SK-N-SH (cell line): ENCODE measurements at regions not wholly inside any gene's neighbourhood (a gene's known extent, or its start where the extent isn't known, plus 50 kb on each side); places are given as distances from the start of the nearest gene placed in this dataset.
A peak's percentile ranks its signal among the peaks of the same experiment; 100 is the strongest.
"Not testable (repeated sequence)": the region's sequence is repeated elsewhere in the genome, so short reads cannot be mapped to it uniquely, and the experiment has no call there.

Source experiments
- CTCF ChIA-PET: fragments of 300-600, 350-600 bp; formaldehyde crosslinking; extraction: SDS; loops from one replicate; lab custom pipeline; 2021; lab: Yijun Ruan, JAX
- POLR2A ChIA-PET: fragments of 350-600 bp; sonication (Branson Sonifier 250); formaldehyde crosslinking; extraction: SDS; loops from one replicate; lab custom pipeline; 2020; ENCODE audit warnings: antibody characterized with exemption, inconsistent platforms; lab: Yijun Ruan, JAX
- DNase-seq: peaks from one replicate; pipeline ENCODE4 v3.0.0; 2012
- H2AFZ ChIP-seq: fragments of 200-600 bp; sonication (generic); 2 replicates; pipeline ENCODE4 v1.8.1; 2016; ENCODE audit warnings: antibody characterized with exemption, mild to moderate bottlenecking, low read depth
- H3F3A ChIP-seq: fragments of 200-600 bp; sonication (generic); replicated peaks from 2 replicates; pipeline ENCODE3; 2016; ENCODE audit warnings: antibody characterized with exemption, mild to moderate bottlenecking; ENCODE audit not compliant: insufficient read depth
- H3K27ac ChIP-seq, 2 experiments: fragments of 200-500 bp in 1 of 2; fragments of 200-600 bp in 1 of 2; sonication (Bioruptor generic) in 1 of 2; sonication (generic), shearing (Covaris generic) in 1 of 2; 2 replicates each; pipeline versions ENCODE4 v1.5.1 to v1.6.1; 2014 to 2016; ENCODE audit warnings: low read depth in 2 of 2, inconsistent platforms in 1 of 2, low read length in 1 of 2, mild to moderate bottlenecking in 1 of 2, mixed read lengths in 1 of 2
- H3K27me3 ChIP-seq: fragments of 200-600 bp; sonication (generic), shearing (Covaris generic); 2 replicates; pipeline ENCODE4 v1.6.1; 2016; ENCODE audit warnings: mixed run types; ENCODE audit not compliant: insufficient read depth
- H3K36me3 ChIP-seq, 2 experiments: fragments of 200-500 bp in 1 of 2; fragments of 200-600 bp in 1 of 2; sonication (Bioruptor generic) in 1 of 2; sonication (generic) in 1 of 2; replicated peaks in 1 of 2; 2 replicates each; pipeline versions ENCODE3 to v1.5.1; 2014 to 2016; ENCODE audit warnings: low read length in 1 of 2, mild to moderate bottlenecking in 1 of 2; ENCODE audit not compliant: insufficient read depth in 2 of 2, control insufficient read depth in 1 of 2
- H3K4me1 ChIP-seq, 2 experiments: fragments of 200-500 bp in 1 of 2; fragments of 200-600 bp in 1 of 2; sonication (Bioruptor generic) in 1 of 2; sonication (generic), shearing (Covaris generic) in 1 of 2; 2 replicates each; pipeline versions ENCODE4 v1.5.1 to v1.6.1; 2014 to 2016; ENCODE audit warnings: low read depth in 1 of 2, low read length in 1 of 2, mixed run types in 1 of 2; ENCODE audit not compliant: insufficient read depth in 2 of 2, control insufficient read depth in 1 of 2
- H3K4me2 ChIP-seq: fragments of 200-600 bp; sonication (generic), shearing (Covaris generic); 2 replicates; pipeline ENCODE4 v1.6.1; 2017; ENCODE audit warnings: mixed run types
- H3K4me3 ChIP-seq, 2 experiments: fragments of 200-500 bp in 1 of 2; fragments of 200-600 bp in 1 of 2; sonication (Bioruptor generic) in 1 of 2; sonication (generic), shearing (Covaris generic) in 1 of 2; 2 replicates each; pipeline versions ENCODE4 v1.5.1 to v1.8.1; 2014 to 2016; ENCODE audit warnings: low read depth in 2 of 2, inconsistent platforms in 1 of 2, low read length in 1 of 2, mild to moderate bottlenecking in 1 of 2, mixed read lengths in 1 of 2, moderate library complexity in 1 of 2
- H3K79me2 ChIP-seq: fragments of 200-600 bp; sonication (generic); 2 replicates; pipeline ENCODE4 v1.8.1; 2017; ENCODE audit warnings: mild to moderate bottlenecking; ENCODE audit not compliant: insufficient read depth
- H3K9ac ChIP-seq: fragments of 200-600 bp; sonication (generic); 2 replicates; pipeline ENCODE4 v1.6.1; 2017; ENCODE audit warnings: mixed run types
- H3K9me2 ChIP-seq: fragments of 200-600 bp; sonication (generic); 2 replicates; pipeline ENCODE4 v1.6.1; 2017; ENCODE audit warnings: mixed run types
- H3K9me3 ChIP-seq: fragments of 200-600 bp; sonication (generic); 2 replicates; pipeline ENCODE4 v1.6.1; 2017; ENCODE audit warnings: mixed run types, mild to moderate bottlenecking, moderate library complexity
- H4K20me1 ChIP-seq: fragments of 200-600 bp; sonication (generic); 2 replicates; pipeline ENCODE4 v1.6.1; 2017; ENCODE audit warnings: mild to moderate bottlenecking, mixed run types; ENCODE audit not compliant: insufficient read depth
- CHD2 ChIP-seq: fragments of 150-350 bp; IDR thresholded peaks from 2 replicates; pipeline ENCODE4 v1.6.1; 2018; ENCODE audit warnings: low read length; ENCODE audit not compliant: partially characterized antibody
- FOSL2 ChIP-seq: IDR thresholded peaks from 2 replicates; pipeline ENCODE4 v1.4.0; 2012; ENCODE audit warnings: low read depth, mild to moderate bottlenecking, moderate library complexity, borderline replicate concordance
- FOXJ3 ChIP-seq: sonication (generic); formaldehyde crosslinking; IDR thresholded peaks from 2 replicates; pipeline ENCODE4 v1.5.1; 2020; ENCODE audit warnings: mild to moderate bottlenecking, missing genetic modification reagents
- FOXM1 ChIP-seq: IDR thresholded peaks from 2 replicates; pipeline ENCODE4 v1.4.0; 2012; ENCODE audit warnings: low read depth, mild to moderate bottlenecking
- JUND ChIP-seq: IDR thresholded peaks from 2 replicates; pipeline ENCODE4 v1.4.0; 2012
- MEF2A ChIP-seq: IDR thresholded peaks from 2 replicates; pipeline ENCODE4 v1.4.0; 2012; ENCODE audit warnings: low read depth, borderline replicate concordance
- NFIC ChIP-seq: IDR thresholded peaks from 2 replicates; pipeline ENCODE4 v1.4.0; 2012; ENCODE audit warnings: borderline replicate concordance
- RAD21 ChIP-seq: IDR thresholded peaks from 2 replicates; pipeline ENCODE4 v1.6.1; 2012; ENCODE audit warnings: mild to moderate bottlenecking, low read length
- USF2 ChIP-seq: fragments of 150-350 bp; IDR thresholded peaks from 2 replicates; pipeline ENCODE4 v1.6.1; 2017; ENCODE audit warnings: antibody characterized with exemption, low read length, low read depth, borderline replicate concordance
- WGBS: methylation state at CpG from one replicate; pipeline ENCODE4 v1.1.6; 2017; ENCODE audit warnings: low lambda C conversion rate; 5-methylcytosine and 5-hydroxymethylcytosine counted together
- TF ChIP-seq, protein P1 (sequence below): IDR thresholded peaks from 2 replicates; pipeline ENCODE4 v1.4.0; 2012; ENCODE audit warnings: low read depth, borderline replicate concordance

- H3K9me2 ChIP-seq = no peaks in the 10 kb centered on the region
- no peaks in the 10 kb centered on the region for H4K20me1 ChIP-seq
- 91% methylated on average over 3 of the region's 3 CpGs for WGBS
- no peaks in the 10 kb centered on the region for H3K27me3 ChIP-seq
- no peak overlapping the region for H3K27ac ChIP-seq
- ChIA-PET POLR2A (no interaction called here), CTCF (interaction anchor here (1.2 kb wide), 1 partner anchor 11 kb away, joined by 3 read pairs; no protein-coding TSS in a partner anchor)
- no peak for DNase-seq
- no peak overlapping the region for H2AFZ ChIP-seq
- H3K9me3 ChIP-seq = no peaks in the 10 kb centered on the region
- no peaks in the 10 kb centered on the region for H3K4me1 ChIP-seq
- no peak overlapping the region for H3K4me3 ChIP-seq
- H3K79me2 ChIP-seq = no peaks in the 10 kb centered on the region
- H3K9ac ChIP-seq = no peak overlapping the region
- no peaks in the 10 kb centered on the region for H3F3A ChIP-seq
- no peak overlapping the region for H3K4me2 ChIP-seq
- no peaks in the 10 kb centered on the region for H3K36me3 ChIP-seq
- TF ChIP-seq CHD2 (no peak), NFIC (no peak), MEF2A (no peak), FOXM1 (no peak), FOXJ3 (no peak), USF2 (no peak), RAD21 (no peak), FOSL2 (no peak)
Observed at GRCh38 chr13:80157261-80157932, 183.5 kb downstream of the SPRY2 start.

GRCh38 chr13:80152142-80152541 is 188.8 kb downstream of the SPRY2 start:
- H2AFZ ChIP-seq, DNase-seq, H3K9me2 ChIP-seq, CTCF ChIA-PET, H3K9ac ChIP-seq, POLR2A ChIA-PET, H3K79me2 ChIP-seq, H3K4me3 ChIP-seq, H3K27me3 ChIP-seq, H3K9me3 ChIP-seq, H3K27ac ChIP-seq, H3K4me1 ChIP-seq, H4K20me1 ChIP-seq, H3F3A ChIP-seq, H3K4me2 ChIP-seq, H3K36me3 ChIP-seq: not testable (repeated sequence)
- 98% methylated on average over 16 of the region's 16 CpGs for WGBS

DNA sequence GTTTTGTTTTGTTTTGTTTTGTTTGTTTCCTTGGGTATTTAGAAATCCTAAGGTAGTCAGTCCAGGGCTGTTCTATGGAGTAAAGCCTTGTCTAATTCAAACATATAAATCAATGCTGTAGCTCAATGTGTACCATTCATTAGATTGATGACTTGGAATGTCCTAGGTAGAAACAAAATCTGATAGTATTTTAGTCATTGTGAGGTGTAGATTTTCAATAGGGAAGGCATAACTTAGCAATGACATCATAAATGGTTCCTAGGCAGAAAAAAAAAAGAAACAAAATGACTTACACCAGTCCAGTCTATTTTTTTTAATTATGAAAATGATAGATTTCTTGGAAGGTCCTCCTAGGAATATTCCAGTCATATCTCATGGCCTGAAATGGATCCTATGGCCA is 189.9 kb downstream of the SPRY2 start:
- Histone ChIP-seq H3K36me3 (no peaks in the 10 kb centered on the region), H3K27ac (no peak overlapping the region), H3K9ac (no peak overlapping the region), H3K4me1 (no peaks in the 10 kb centered on the region), H3F3A (no peaks in the 10 kb centered on the region), H3K4me3 (no peak overlapping the region), H3K4me2 (no peak overlapping the region), H4K20me1 (no peaks in the 10 kb centered on the region), H3K79me2 (no peaks in the 10 kb centered on the region), H3K9me2 (no peaks in the 10 kb centered on the region), H2AFZ (no peak overlapping the region), H3K27me3 (no peaks in the 10 kb centered on the region), H3K9me3 (no peaks in the 10 kb centered on the region)
- TF ChIP-seq JUND = 0 out of 2 replicates have a peak, but pooled peaks have one; percentile 10
- TF ChIP-seq, protein P1, sequence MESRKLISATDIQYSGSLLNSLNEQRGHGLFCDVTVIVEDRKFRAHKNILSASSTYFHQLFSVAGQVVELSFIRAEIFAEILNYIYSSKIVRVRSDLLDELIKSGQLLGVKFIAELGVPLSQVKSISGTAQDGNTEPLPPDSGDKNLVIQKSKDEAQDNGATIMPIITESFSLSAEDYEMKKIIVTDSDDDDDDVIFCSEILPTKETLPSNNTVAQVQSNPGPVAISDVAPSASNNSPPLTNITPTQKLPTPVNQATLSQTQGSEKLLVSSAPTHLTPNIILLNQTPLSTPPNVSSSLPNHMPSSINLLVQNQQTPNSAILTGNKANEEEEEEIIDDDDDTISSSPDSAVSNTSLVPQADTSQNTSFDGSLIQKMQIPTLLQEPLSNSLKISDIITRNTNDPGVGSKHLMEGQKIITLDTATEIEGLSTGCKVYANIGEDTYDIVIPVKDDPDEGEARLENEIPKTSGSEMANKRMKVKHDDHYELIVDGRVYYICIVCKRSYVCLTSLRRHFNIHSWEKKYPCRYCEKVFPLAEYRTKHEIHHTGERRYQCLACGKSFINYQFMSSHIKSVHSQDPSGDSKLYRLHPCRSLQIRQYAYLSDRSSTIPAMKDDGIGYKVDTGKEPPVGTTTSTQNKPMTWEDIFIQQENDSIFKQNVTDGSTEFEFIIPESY = no peak
- no peak for DNase-seq
- CTCF ChIA-PET = no interaction called here
- POLR2A ChIA-PET = no interaction called here
